BE2C (cell line): ENCODE measurements at regions not wholly inside any gene's neighbourhood (a gene's known extent, or its start where the extent isn't known, plus 50 kb on each side); places are given as distances from the start of the nearest gene placed in this dataset.
"Not testable (repeated sequence)": the region's sequence is repeated elsewhere in the genome, so short reads cannot be mapped to it uniquely, and the experiment has no call there.

Source experiments
- DNase-seq: peaks from one replicate; pipeline ENCODE4 v3.0.0-alpha.2; 2020
- H3K27me3 ChIP-seq: fragments of 250-450 bp; sonication (Bioruptor Pico); 2 replicates; pipeline ENCODE4 v1.5.1; 2020; ENCODE audit warnings: mild to moderate bottlenecking
- H3K36me3 ChIP-seq: fragments of 250-450 bp; sonication (Bioruptor Pico); 2 replicates; pipeline ENCODE4 v1.5.1; 2020; ENCODE audit warnings: mild to moderate bottlenecking
- H3K4me1 ChIP-seq: fragments of 250-450 bp; sonication (Bioruptor Pico); 2 replicates; pipeline ENCODE4 v1.5.1; 2020
- H3K4me3 ChIP-seq: 2 replicates; pipeline ENCODE4 v1.5.1; 2011; ENCODE audit warnings: low read depth, low read length
- H3K9me3 ChIP-seq: fragments of 250-450 bp; sonication (Bioruptor Pico); 2 replicates; pipeline ENCODE4 v1.5.1; 2020
- CTCF ChIP-seq: IDR thresholded peaks from 2 replicates; pipeline ENCODE4 v1.5.1; 2012; ENCODE audit warnings: mild to moderate bottlenecking, low read depth, low read length

- H3K27me3 ChIP-seq = no peaks in the 10 kb centered on the region
- no peaks in the 10 kb centered on the region for H3K9me3 ChIP-seq
- no peak for TF ChIP-seq CTCF
- H3K4me3 ChIP-seq = no peak overlapping the region
- no peaks in the 10 kb centered on the region for H3K4me1 ChIP-seq
- no peaks in the 10 kb centered on the region for H3K36me3 ChIP-seq
- DNase-seq = no peak
Measured at GRCh38 chr14:106733771-106734170, 1207.4 kb downstream of the TMEM121 start.

GRCh38 chr14:106737021-106737420 lies 1210.6 kb downstream of the TMEM121 start:
- Histone ChIP-seq H3K4me1 (no peaks in the 10 kb centered on the region), H3K4me3 (no peak overlapping the region), H3K36me3 (no peaks in the 10 kb centered on the region), H3K27me3 (no peaks in the 10 kb centered on the region), H3K9me3 (no peaks in the 10 kb centered on the region)
- no peak for TF ChIP-seq CTCF
- no peak for DNase-seq

- no peaks in the 10 kb centered on the region for H3K36me3 ChIP-seq
- H3K27me3 ChIP-seq = no peaks in the 10 kb centered on the region
- peak; percentile 3 for DNase-seq
- H3K4me3 ChIP-seq = no peak overlapping the region
- H3K9me3 ChIP-seq = no peaks in the 10 kb centered on the region
- TF ChIP-seq CTCF = no peak
- no peaks in the 10 kb centered on the region for H3K4me1 ChIP-seq
Measured at GRCh38 chr14:106738075-106738474, 1211.7 kb downstream of the TMEM121 start.

GRCh38 chr14:106738598-106739258 lies 1212.3 kb downstream of the TMEM121 start:
- H3K4me1 ChIP-seq, H3K4me3 ChIP-seq, H3K9me3 ChIP-seq, H3K27me3 ChIP-seq, DNase-seq, H3K36me3 ChIP-seq: not testable (repeated sequence)

GRCh38 chr14:106741086-106741827 lies 1214.9 kb downstream of the TMEM121 start:
- H3K36me3 ChIP-seq, H3K27me3 ChIP-seq, H3K9me3 ChIP-seq, H3K4me1 ChIP-seq, H3K4me3 ChIP-seq: not testable (repeated sequence)
- DNase-seq = peak; percentile 55
- peak; percentile 43; the same call in 1 of the 2 replicates for TF ChIP-seq CTCF

DNA sequence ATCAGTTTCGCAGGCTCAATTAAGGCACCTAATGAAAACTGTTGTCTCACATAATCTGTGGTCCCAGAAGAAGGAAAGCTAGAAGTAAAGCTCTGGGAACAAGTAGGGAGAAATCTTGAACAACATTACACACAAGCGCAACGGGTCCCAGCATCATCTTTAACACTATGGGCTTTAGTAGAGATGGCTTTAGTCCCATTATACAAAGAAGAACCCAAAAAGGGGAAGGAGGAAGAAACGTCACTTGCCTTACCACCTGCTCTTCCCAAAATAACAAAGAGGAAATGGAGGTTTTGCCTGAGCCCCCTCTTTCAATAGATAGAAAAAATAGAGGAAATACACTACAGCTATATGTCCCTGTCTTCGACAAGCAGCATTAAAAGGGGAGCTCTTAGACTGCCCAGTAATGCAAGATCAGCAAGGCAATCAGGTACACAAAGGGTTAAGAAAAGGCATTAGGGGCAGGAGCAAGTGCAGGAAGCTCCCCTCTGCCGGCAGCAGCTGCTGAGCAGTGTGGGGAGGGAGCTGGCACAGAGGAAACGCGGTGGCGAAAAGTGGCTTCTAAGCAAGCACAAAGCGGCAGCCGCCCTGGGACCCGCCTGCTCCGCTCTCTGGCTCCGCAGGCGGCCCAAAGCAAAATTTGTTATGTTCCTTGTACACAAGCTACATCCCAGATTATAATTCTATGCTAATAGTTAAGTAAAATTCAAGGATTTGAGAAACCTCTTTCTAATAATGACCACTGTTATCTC lies 1218.8 kb downstream of the TMEM121 start:
- not testable (repeated sequence) for H3K4me3 ChIP-seq, H3K9me3 ChIP-seq, H3K36me3 ChIP-seq, H3K4me1 ChIP-seq, DNase-seq, H3K27me3 ChIP-seq

DNA sequence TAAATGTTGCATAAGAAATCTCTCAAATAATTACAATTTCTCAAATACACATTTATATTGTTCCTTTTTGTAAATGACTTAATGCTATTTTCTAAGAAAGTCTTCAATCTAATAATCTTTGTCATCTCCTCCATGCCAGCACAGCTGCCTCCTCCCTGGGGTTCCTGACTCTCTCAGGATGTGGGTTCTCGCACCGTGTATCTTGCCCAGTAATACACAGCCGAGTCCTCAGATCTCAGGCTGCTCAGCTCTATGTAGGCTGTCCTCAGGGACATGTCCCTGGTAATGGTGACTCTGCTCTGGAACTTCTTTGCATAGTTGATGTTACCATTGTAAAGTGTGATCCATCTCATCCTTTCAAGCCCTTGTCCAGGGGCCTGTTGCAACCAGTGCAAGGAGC lies 1223.7 kb downstream of the TMEM121 start:
- DNase-seq, H3K4me3 ChIP-seq, H3K36me3 ChIP-seq, H3K4me1 ChIP-seq, H3K9me3 ChIP-seq, H3K27me3 ChIP-seq: not testable (repeated sequence)

DNA sequence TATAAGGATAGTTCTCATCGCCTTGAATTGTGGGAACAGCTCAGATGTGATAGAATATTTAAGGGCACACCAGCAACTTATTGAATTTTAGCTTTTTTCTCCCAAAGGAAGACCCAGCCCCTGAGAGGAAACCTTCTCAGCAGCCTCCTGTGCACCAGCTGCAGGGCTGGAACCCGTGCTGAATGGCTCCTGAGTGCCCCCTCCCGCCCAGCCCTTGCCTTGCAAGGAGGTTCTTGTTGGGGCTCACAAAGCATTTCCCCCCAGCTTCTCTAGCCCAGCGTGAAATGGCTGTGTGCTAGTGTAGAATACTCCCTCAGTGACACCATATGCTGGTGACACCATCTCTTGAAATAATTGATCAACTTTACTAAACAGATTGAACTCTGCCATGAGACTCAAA lies 1227.4 kb downstream of the TMEM121 start:
- not testable (repeated sequence) for H3K4me3 ChIP-seq, H3K4me1 ChIP-seq, H3K36me3 ChIP-seq, DNase-seq, H3K9me3 ChIP-seq, H3K27me3 ChIP-seq

DNA sequence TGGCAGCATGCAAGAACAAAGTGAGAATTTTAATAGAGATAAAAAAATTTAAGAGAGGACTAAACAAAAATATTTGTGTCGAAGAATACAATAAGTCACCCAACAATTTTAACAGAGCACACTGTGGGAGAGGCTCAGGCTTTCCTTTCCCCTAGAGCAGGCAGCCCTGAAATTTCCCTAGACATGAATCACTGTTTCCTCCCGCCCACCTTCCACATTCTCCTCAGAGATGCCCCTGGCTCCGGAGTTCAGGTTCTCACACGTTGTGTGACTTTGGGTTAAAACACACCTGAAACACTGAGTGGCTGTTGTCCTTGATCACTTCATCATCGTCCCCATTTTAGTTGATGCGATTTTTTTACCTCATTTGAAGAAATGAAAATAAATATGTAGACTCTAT lies 1231.1 kb downstream of the TMEM121 start:
- H3K27me3 ChIP-seq, H3K4me3 ChIP-seq, H3K4me1 ChIP-seq, H3K9me3 ChIP-seq, DNase-seq, H3K36me3 ChIP-seq: not testable (repeated sequence)

DNA sequence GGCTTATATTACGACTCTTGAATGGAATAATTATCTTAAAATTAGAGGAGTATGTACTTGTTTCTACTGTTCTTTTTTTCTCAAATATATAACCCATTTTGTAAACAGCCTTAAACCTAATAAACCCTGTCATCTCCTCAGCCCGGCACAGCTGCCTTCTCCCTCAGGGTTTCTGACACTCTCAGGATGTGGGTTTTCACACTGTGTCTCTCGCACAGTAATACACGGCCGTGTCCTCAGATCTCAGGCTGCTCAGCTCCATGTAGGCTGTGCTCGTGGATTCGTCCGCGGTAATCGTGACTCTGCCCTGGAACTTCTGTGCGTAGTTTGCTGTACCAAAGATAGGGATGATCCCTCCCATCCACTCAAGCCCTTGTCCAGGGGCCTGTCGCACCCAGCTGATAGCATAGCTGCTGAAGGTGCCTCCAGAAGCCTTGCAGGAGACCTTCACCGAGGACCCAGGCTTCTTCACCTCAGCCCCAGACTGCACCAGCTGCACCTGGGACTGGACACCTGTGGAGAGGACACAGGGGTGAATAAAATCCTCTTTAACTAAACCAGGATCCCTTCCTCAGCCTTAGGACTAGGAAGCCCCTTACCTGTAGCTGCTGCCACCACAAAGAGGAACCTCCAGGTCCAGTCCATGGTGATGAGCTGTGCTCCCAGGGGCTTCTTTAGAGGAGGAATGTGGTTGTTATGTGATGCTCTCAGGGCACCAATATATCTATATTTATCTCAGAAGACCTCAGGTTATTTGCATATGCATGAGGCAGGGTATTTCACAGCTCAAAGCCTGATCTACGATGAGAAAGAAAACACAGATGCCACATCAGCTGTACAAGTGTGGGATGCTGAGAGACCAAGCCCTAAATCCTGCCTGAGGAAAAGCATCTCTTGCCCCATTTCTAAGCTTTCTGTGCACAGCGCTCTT lies 1235.8 kb downstream of the TMEM121 start:
- not testable (repeated sequence) for H3K27me3 ChIP-seq, H3K9me3 ChIP-seq, H3K4me3 ChIP-seq, H3K4me1 ChIP-seq, DNase-seq, H3K36me3 ChIP-seq
